GM19372 (cell line): ENCODE measurements at regions not wholly inside any gene's neighbourhood (a gene's known extent, or its start where the extent isn't known, plus 50 kb on each side); places are given as distances from the start of the nearest gene placed in this dataset.
"Not testable (repeated sequence)": the region's sequence is repeated elsewhere in the genome, so short reads cannot be mapped to it uniquely, and the experiment has no call there.

ENCODE experiments used
- ATAC-seq: cut with Tn5 transposase; IDR thresholded peaks from one replicate; pipeline ENCODE4 v1.9.1; 2021; ENCODE audit warnings: mild to moderate bottlenecking, low read depth, moderate library complexity; ENCODE audit not compliant: unreplicated experiment

- ATAC-seq, result no peak
These were observed 337.1 kb upstream of the SETBP1 start for GRCh38 chr18:44343570-44343969.

- no peak for ATAC-seq
These were observed 324.0 kb upstream of the SETBP1 start for GRCh38 chr18:44356566-44357157.

GRCh38 chr18:44358402-44358801 is 322.3 kb upstream of the SETBP1 start:
- ATAC-seq, result no peak

GRCh38 chr18:44359741-44360140 is 320.9 kb upstream of the SETBP1 start:
- not testable (repeated sequence) for ATAC-seq

- ATAC-seq, result not testable (repeated sequence)
These were observed 318.5 kb upstream of the SETBP1 start for GRCh38 chr18:44362213-44362612.

GRCh38 chr18:44370861-44371260 is 309.8 kb upstream of the SETBP1 start:
- ATAC-seq, result no peak

- ATAC-seq, result no peak
These were observed 305.7 kb upstream of the SETBP1 start for GRCh38 chr18:44374966-44375365.

GRCh38 chr18:44386401-44386800 is 294.3 kb upstream of the SETBP1 start:
- ATAC-seq, result no peak

- ATAC-seq, result no peak
These were observed 292.4 kb upstream of the SETBP1 start for GRCh38 chr18:44388329-44388728.

- no peak for ATAC-seq
These were observed 287.8 kb upstream of the SETBP1 start for GRCh38 chr18:44392933-44393332.

GRCh38 chr18:44393406-44393805 is 287.3 kb upstream of the SETBP1 start:
- ATAC-seq, result no peak

- no peak for ATAC-seq
These were observed 284.1 kb upstream of the SETBP1 start for GRCh38 chr18:44396550-44396949.

GRCh38 chr18:44409071-44409470 is 271.6 kb upstream of the SETBP1 start:
- no peak for ATAC-seq

- no peak for ATAC-seq
These were observed 271.2 kb upstream of the SETBP1 start for GRCh38 chr18:44409515-44409914.

GRCh38 chr18:44410740-44411139 is 269.9 kb upstream of the SETBP1 start:
- no peak for ATAC-seq

GRCh38 chr18:44411262-44411905 is 269.3 kb upstream of the SETBP1 start:
- no peak for ATAC-seq

GRCh38 chr18:44411976-44412375 is 268.7 kb upstream of the SETBP1 start:
- ATAC-seq, result no peak

GRCh38 chr18:44423814-44424644 is 256.7 kb upstream of the SETBP1 start:
- ATAC-seq, result no peak

GRCh38 chr18:44424645-44425035 is 256.0 kb upstream of the SETBP1 start:
- ATAC-seq, result no peak

- no peak for ATAC-seq
These were observed 255.5 kb upstream of the SETBP1 start for GRCh38 chr18:44425161-44425560.

GRCh38 chr18:44437603-44438002 is 243.1 kb upstream of the SETBP1 start:
- ATAC-seq, result no peak

GRCh38 chr18:44450226-44450625 is 230.5 kb upstream of the SETBP1 start:
- ATAC-seq, result no peak
